DMS 273 (cell line): ENCODE measurements at regions not wholly inside any gene's neighbourhood (a gene's known extent, or its start where the extent isn't known, plus 50 kb on each side); places are given as distances from the start of the nearest gene placed in this dataset.

Source experiments
- DNase-seq: peaks from one replicate; lab custom pipeline; 2025; ENCODE audit not compliant: unreplicated experiment; lab: John Stamatoyannopoulos, UW

- DNase-seq = no peak
Measured at GRCh38 chr5:67355120-67355713, 158.6 kb upstream of the CD180 start.

GRCh38 chr5:67353500-67354450 lies 157.2 kb upstream of the CD180 start:
- peak; percentile 67 for DNase-seq

GRCh38 chr5:67350618-67351201 lies 154.1 kb upstream of the CD180 start:
- DNase-seq = peak; percentile 69

GRCh38 chr5:67350185-67350584 lies 153.6 kb upstream of the CD180 start:
- DNase-seq = peak; percentile 69

- no peak for DNase-seq
Measured at GRCh38 chr5:67347821-67348220, 151.2 kb upstream of the CD180 start.

GRCh38 chr5:67346611-67347010 lies 150.0 kb upstream of the CD180 start:
- no peak for DNase-seq

GRCh38 chr5:67344870-67345269 lies 148.3 kb upstream of the CD180 start:
- DNase-seq = no peak

GRCh38 chr5:67343835-67344234 lies 147.2 kb upstream of the CD180 start:
- no peak for DNase-seq

GRCh38 chr5:67341478-67341877 lies 144.9 kb upstream of the CD180 start:
- no peak for DNase-seq

- no peak for DNase-seq
Measured at GRCh38 chr5:67339219-67339767, 142.7 kb upstream of the CD180 start.

- DNase-seq = peak; percentile 16
Measured at GRCh38 chr5:67338421-67338820, 141.8 kb upstream of the CD180 start.

- DNase-seq = no peak
Measured at GRCh38 chr5:67337751-67338150, 141.2 kb upstream of the CD180 start.

- no peak for DNase-seq
Measured at GRCh38 chr5:67335426-67335825, 138.8 kb upstream of the CD180 start.

GRCh38 chr5:67334373-67334772 lies 137.8 kb upstream of the CD180 start:
- DNase-seq = no peak

- no peak for DNase-seq
Measured at GRCh38 chr5:67333171-67333570, 136.6 kb upstream of the CD180 start.

GRCh38 chr5:67331296-67331925 lies 134.8 kb upstream of the CD180 start:
- no peak for DNase-seq

GRCh38 chr5:67319935-67320725 lies 123.5 kb upstream of the CD180 start:
- no peak for DNase-seq

- DNase-seq = no peak
Measured at GRCh38 chr5:67318746-67319145, 122.1 kb upstream of the CD180 start.

GRCh38 chr5:67317603-67318002 lies 121.0 kb upstream of the CD180 start:
- DNase-seq = no peak

- DNase-seq = no peak
Measured at GRCh38 chr5:67316695-67317094, 120.1 kb upstream of the CD180 start.
